Tibial artery (tissue), 4 donors: ENCODE measurements at regions not wholly inside any gene's neighbourhood (a gene's known extent, or its start where the extent isn't known, plus 50 kb on each side); places are given as distances from the start of the nearest gene placed in this dataset.
"Not testable (repeated sequence)": the region's sequence is repeated elsewhere in the genome, so short reads cannot be mapped to it uniquely, and the experiment has no call there.

Source experiments
- DNase-seq, 2 donors: peaks; one replicate each; pipeline ENCODE4 v3.0.0-alpha.2; 2019
- H3K27ac ChIP-seq, 2 donors: fragments of 200-600 bp; sonication (generic) in 1 of 2; 1 replicate in 1 of 2; 2 replicates in 1 of 2; pipeline ENCODE4 v1.5.1; 2018 to 2019; ENCODE audit warnings: mild to moderate bottlenecking in 1 of 2
- H3K27me3 ChIP-seq, 2 donors: fragments of 200-600 bp; sonication (generic) in 1 of 2; one replicate each; pipeline versions ENCODE4 v1.5.1 to v1.6.0; 2016 to 2019
- H3K36me3 ChIP-seq, 3 donors: fragments of 200-600 bp; sonication (generic) in 2 of 3; one replicate each; pipeline ENCODE4 v1.5.1; 2016 to 2019; ENCODE audit warnings: mild to moderate bottlenecking in 2 of 3
- H3K4me1 ChIP-seq, 4 donors: fragments of 200-600 bp; sonication (generic) in 2 of 4; 1 replicate in 3 of 4; 2 replicates in 1 of 4; pipeline ENCODE4 v1.5.1; 2016 to 2019
- H3K4me3 ChIP-seq, 2 donors: fragments of 200-600 bp; sonication (generic) in 1 of 2; 1 replicate in 1 of 2; 2 replicates in 1 of 2; pipeline ENCODE4 v1.5.1; 2018 to 2019; ENCODE audit warnings: mild to moderate bottlenecking in 2 of 2
- H3K9me3 ChIP-seq, 3 donors: fragments of 200-600 bp; sonication (generic) in 1 of 3; one replicate each; pipeline ENCODE4 v1.5.1; 2016 to 2019
- CTCF ChIP-seq, 2 experiments: fragments of 200-600 bp in 1 of 2; fragments of 450-650 bp in 1 of 2; IDR thresholded peaks; one replicate each; pipeline ENCODE4 v1.5.1; 2017 to 2019; ENCODE audit warnings: antibody characterized with exemption in 2 of 2, mild to moderate bottlenecking in 1 of 2, moderate library complexity in 1 of 2
- intact Hi-C: fragments of 100-400 bp; cut with DNase I; formaldehyde crosslinking; loops from one replicate; pipeline ENCODE4 v1.15.0; 2023; ENCODE audit warnings: low total_unique reads

- TF ChIP-seq CTCF (IDR thresholded peaks at IDR 0.05), result no peak
- Histone ChIP-seq H3K4me1 (peaks cover 0 to 11% (median 2%) of the 10 kb centered on the region in 4 donors), H3K9me3 (no peaks in the 10 kb centered on the region), H3K27me3 (no peaks in the 10 kb centered on the region), H3K36me3 (no peaks in the 10 kb centered on the region), H3K27ac (no peak overlapping the region), H3K4me3 (no peak overlapping the region)
- DNase-seq, result no peak
- intact Hi-C loops, result no loop called here
Observed at GRCh38 chr4:65241257-65241997, 428.9 kb downstream of the EPHA5 start.

- DNase-seq, result no peak
- intact Hi-C loops, result no loop called here
- H3K27me3 ChIP-seq, result no peaks in the 10 kb centered on the region
- no peak overlapping the region for H3K4me3 ChIP-seq
- H3K4me1 ChIP-seq, result no peaks in the 10 kb centered on the region
- no peaks in the 10 kb centered on the region for H3K9me3 ChIP-seq
- no peak overlapping the region for H3K27ac ChIP-seq
- TF ChIP-seq CTCF (IDR thresholded peaks at IDR 0.05), result no peak
- H3K36me3 ChIP-seq, result no peaks in the 10 kb centered on the region
Observed at GRCh38 chr4:65234061-65234460, 436.2 kb downstream of the EPHA5 start.

GRCh38 chr4:65227628-65228027, 442.7 kb downstream of the EPHA5 start:
- Histone ChIP-seq H3K9me3 (no peaks in the 10 kb centered on the region), H3K27ac (no peak overlapping the region), H3K4me1 (no peaks in the 10 kb centered on the region), H3K27me3 (no peaks in the 10 kb centered on the region), H3K4me3 (no peak overlapping the region), H3K36me3 (no peaks in the 10 kb centered on the region)
- intact Hi-C loops, result no loop called here
- DNase-seq, result no peak
- no peak for TF ChIP-seq CTCF (IDR thresholded peaks at IDR 0.05)

- no peak overlapping the region for H3K27ac ChIP-seq
- H3K36me3 ChIP-seq, result no peaks in the 10 kb centered on the region
- H3K9me3 ChIP-seq, result no peaks in the 10 kb centered on the region
- TF ChIP-seq CTCF (IDR thresholded peaks at IDR 0.05), result no peak
- no peak for DNase-seq
- no peaks in the 10 kb centered on the region for H3K27me3 ChIP-seq
- H3K4me1 ChIP-seq, result no peaks in the 10 kb centered on the region
- no peak overlapping the region for H3K4me3 ChIP-seq
- intact Hi-C loops, result no loop called here
Observed at GRCh38 chr4:65223601-65224000, 446.7 kb downstream of the EPHA5 start.

- DNase-seq, H3K27ac ChIP-seq, H3K9me3 ChIP-seq, H3K4me1 ChIP-seq, H3K27me3 ChIP-seq, intact Hi-C loops, H3K4me3 ChIP-seq, H3K36me3 ChIP-seq: not testable (repeated sequence)
Observed at GRCh38 chr4:65223074-65223473, 447.2 kb downstream of the EPHA5 start.

GRCh38 chr4:65217179-65217578, 453.1 kb downstream of the EPHA5 start:
- no peak for TF ChIP-seq CTCF (IDR thresholded peaks at IDR 0.05)
- intact Hi-C loops, result no loop called here
- no peaks in the 10 kb centered on the region for H3K36me3 ChIP-seq
- no peaks in the 10 kb centered on the region for H3K9me3 ChIP-seq
- DNase-seq, result no peak
- H3K4me1 ChIP-seq, result no peaks in the 10 kb centered on the region
- no peak overlapping the region for H3K4me3 ChIP-seq
- no peak overlapping the region for H3K27ac ChIP-seq
- H3K27me3 ChIP-seq, result no peaks in the 10 kb centered on the region
